Lower leg skin (tissue), 3 donors: ENCODE measurements at regions not wholly inside any gene's neighbourhood (a gene's known extent, or its start where the extent isn't known, plus 50 kb on each side); places are given as distances from the start of the nearest gene placed in this dataset.

ENCODE experiments used
- POLR2A ChIP-seq, 2 donors: fragments of 450-650 bp; IDR thresholded peaks; one replicate each; pipeline ENCODE4 v1.6.1; 2016 to 2017; ENCODE audit warnings: antibody characterized with exemption in 2 of 2, mild to moderate bottlenecking in 1 of 2, moderate library complexity in 1 of 2
- TF ChIP-seq, protein P1 (sequence below), 3 donors: fragments of 450-650 bp; IDR thresholded peaks; one replicate each; pipeline ENCODE4 v1.5.1; 2016; ENCODE audit warnings: antibody characterized with exemption in 3 of 3, mild to moderate bottlenecking in 3 of 3, moderate library complexity in 2 of 3

- TF ChIP-seq, protein P1, sequence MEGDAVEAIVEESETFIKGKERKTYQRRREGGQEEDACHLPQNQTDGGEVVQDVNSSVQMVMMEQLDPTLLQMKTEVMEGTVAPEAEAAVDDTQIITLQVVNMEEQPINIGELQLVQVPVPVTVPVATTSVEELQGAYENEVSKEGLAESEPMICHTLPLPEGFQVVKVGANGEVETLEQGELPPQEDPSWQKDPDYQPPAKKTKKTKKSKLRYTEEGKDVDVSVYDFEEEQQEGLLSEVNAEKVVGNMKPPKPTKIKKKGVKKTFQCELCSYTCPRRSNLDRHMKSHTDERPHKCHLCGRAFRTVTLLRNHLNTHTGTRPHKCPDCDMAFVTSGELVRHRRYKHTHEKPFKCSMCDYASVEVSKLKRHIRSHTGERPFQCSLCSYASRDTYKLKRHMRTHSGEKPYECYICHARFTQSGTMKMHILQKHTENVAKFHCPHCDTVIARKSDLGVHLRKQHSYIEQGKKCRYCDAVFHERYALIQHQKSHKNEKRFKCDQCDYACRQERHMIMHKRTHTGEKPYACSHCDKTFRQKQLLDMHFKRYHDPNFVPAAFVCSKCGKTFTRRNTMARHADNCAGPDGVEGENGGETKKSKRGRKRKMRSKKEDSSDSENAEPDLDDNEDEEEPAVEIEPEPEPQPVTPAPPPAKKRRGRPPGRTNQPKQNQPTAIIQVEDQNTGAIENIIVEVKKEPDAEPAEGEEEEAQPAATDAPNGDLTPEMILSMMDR (IDR thresholded peaks at IDR 0.05), result no peak
- TF ChIP-seq POLR2A (IDR thresholded peaks at IDR 0.05), result no peak
Measured at GRCh38 chr6:74964871-74965441, 240.9 kb downstream of the COL12A1 start.
